ENCODE measurements at regions not wholly inside any gene's neighbourhood (a gene's known extent, or its start where the extent isn't known, plus 50 kb on each side); places are given as distances from the start of the nearest gene placed in this dataset.

GRCh38 chr18:22556222-22557167, 138.8 kb upstream of the CTAGE1 start:
- CTCF ChIA-PET: no interaction called here
- POLR2A ChIA-PET: no interaction called here
- H3K36me3 ChIP-seq (ENCODE audit: control insufficient read depth in 1 of 2, insufficient read depth in 2 of 2, low read length in 2 of 2): no peaks in the 10 kb centered on the region
- intact Hi-C loops (cut with micrococcal nuclease): no loop called here
- BruUV-seq (replicated peaks): no TSS peak
- no peak overlapping the region for H2AFZ ChIP-seq (ENCODE audit: low read depth, low read length, poor library complexity, severe bottlenecking)
- TF ChIP-seq ATF3 (IDR thresholded peaks at IDR 0.05) (no peak), MAX (IDR thresholded peaks at IDR 0.05) (no peak), EGR1 (IDR thresholded peaks at IDR 0.05; ENCODE audit: low read depth) (no peak), REST (IDR thresholded peaks at IDR 0.05; ENCODE audit: low read depth) (no peak), SRF (IDR thresholded peaks at IDR 0.05; ENCODE audit: low read depth) (no peak), POLR2AphosphoS5 (IDR thresholded peaks at IDR 0.05; ENCODE audit: low read depth, low read length) (no peak), ELF1 (IDR thresholded peaks at IDR 0.05; ENCODE audit: borderline replicate concordance, low read depth) (no peak), ZBTB33 (IDR thresholded peaks at IDR 0.05; ENCODE audit: extremely low read depth, insufficient replicate concordance, low read length) (no peak)
- RAD21 ChIA-PET (ENCODE audit: low non-redundant PET in 1 of 2, low total read pairs in 2 of 2, uncharacterized antibody in 2 of 2, unreplicated experiment in 2 of 2): no interaction called here
- ATAC-seq: no peak
- H3K9me3 ChIP-seq (ENCODE audit: control insufficient read depth in 1 of 2, insufficient read depth in 1 of 2, low read depth in 1 of 2, low read length in 2 of 2): no peaks in the 10 kb centered on the region
- DNase-seq (ENCODE audit: low read depth, low spot score): no peak
- no peak overlapping the region for H3K4me2 ChIP-seq (ENCODE audit: low read length)
- no peaks in the 10 kb centered on the region for H3K27me3 ChIP-seq (ENCODE audit: insufficient read depth, low read length)
- no peak overlapping the region for H3K9ac ChIP-seq (ENCODE audit: low read length)
- no peak overlapping the region for H3K4me3 ChIP-seq (replicated peaks in 1 of 2; ENCODE audit: low read depth in 1 of 2, low read length in 2 of 2)
- H3K4me1 ChIP-seq (ENCODE audit: control insufficient read depth in 1 of 2, insufficient read depth in 2 of 2, low read length in 2 of 2): peaks cover 4 to 20% of the 10 kb centered on the region in 2 experiments; a peak in 3 of 4 replicates
- no peaks in the 10 kb centered on the region for H3K79me2 ChIP-seq (ENCODE audit: insufficient read depth, low read length)
- H4K20me1 ChIP-seq (ENCODE audit: insufficient read depth): no peaks in the 10 kb centered on the region
- 0 out of 2 replicates have a peak, but pooled peaks cover 2% of the 10 kb centered on the region for H3K9me2 ChIP-seq (ENCODE audit: insufficient read depth)
- H3K27ac ChIP-seq (ENCODE audit: low read depth, low read length): no peak overlapping the region

Data from HCT116 (cell line).